Fibroblast of lung (primary cell): ENCODE measurements at regions not wholly inside any gene's neighbourhood (a gene's known extent, or its start where the extent isn't known, plus 50 kb on each side); places are given as distances from the start of the nearest gene placed in this dataset.

Source experiments
- DNase-seq, 2 donors: peaks; one replicate each; pipeline versions ENCODE4 v3.0.0 to v3.0.0-alpha.2; 2010; ENCODE audit warnings: low read depth in 2 of 2
- H2AFZ ChIP-seq: 2 replicates; pipeline ENCODE4 v1.5.1; 2012; ENCODE audit warnings: low read length, control low read depth, inconsistent platforms
- H3K27ac ChIP-seq: 2 replicates; pipeline ENCODE4 v1.5.1; 2011; ENCODE audit warnings: low read length, control low read depth; ENCODE audit not compliant: insufficient read depth
- H3K27me3 ChIP-seq: 2 replicates; pipeline ENCODE4 v1.5.1; 2011; ENCODE audit warnings: mild to moderate bottlenecking, low read length; ENCODE audit not compliant: control insufficient read depth, insufficient read depth
- H3K36me3 ChIP-seq: 2 replicates; pipeline ENCODE4 v1.5.1; 2011; ENCODE audit warnings: low read length; ENCODE audit not compliant: control insufficient read depth, insufficient read depth
- H3K4me1 ChIP-seq: 2 replicates; pipeline ENCODE4 v1.5.1; 2011; ENCODE audit warnings: low read length; ENCODE audit not compliant: control insufficient read depth, insufficient read depth; ENCODE audit errors: extremely low read depth
- H3K4me2 ChIP-seq: 2 replicates; pipeline ENCODE4 v1.5.1; 2011; ENCODE audit warnings: low read length, control low read depth; ENCODE audit not compliant: insufficient read depth; ENCODE audit errors: extremely low read depth
- H3K4me3 ChIP-seq, 4 experiments: fragments of 200-600 bp in 1 of 4; sonication (generic) in 1 of 4; replicated peaks in 1 of 4; 2 replicates each; pipeline ENCODE4 v1.5.1; 2011 to 2016; ENCODE audit warnings: low read length in 4 of 4, low read depth in 3 of 4, mild to moderate bottlenecking in 3 of 4, control low read depth in 2 of 4, inconsistent platforms in 1 of 4, mixed read lengths in 1 of 4; ENCODE audit not compliant: insufficient read depth in 1 of 4; ENCODE audit errors: control extremely low read depth in 1 of 4
- H3K79me2 ChIP-seq: 2 replicates; pipeline ENCODE4 v1.5.1; 2012; ENCODE audit warnings: mild to moderate bottlenecking, low read length, inconsistent platforms; ENCODE audit not compliant: control insufficient read depth, insufficient read depth
- H3K9ac ChIP-seq: 2 replicates; pipeline ENCODE4 v1.5.1; 2011; ENCODE audit warnings: mild to moderate bottlenecking, low read length, control low read depth; ENCODE audit not compliant: insufficient read depth
- H3K9me3 ChIP-seq: 2 replicates; pipeline ENCODE4 v1.5.1; 2012; ENCODE audit warnings: low read depth, low read length; ENCODE audit not compliant: control insufficient read depth, insufficient read depth
- H4K20me1 ChIP-seq: 2 replicates; pipeline ENCODE4 v1.5.1; 2011; ENCODE audit warnings: low read length; ENCODE audit not compliant: control insufficient read depth, insufficient read depth; ENCODE audit errors: extremely low read depth
- EZH2 ChIP-seq: IDR thresholded peaks from 2 replicates; pipeline ENCODE4 v1.5.1; 2012; ENCODE audit warnings: low read length, control low read depth, mild to moderate bottlenecking; ENCODE audit errors: missing control alignments
- TF ChIP-seq, protein P1 (sequence below), 2 donors: IDR thresholded peaks in 1 of 2; conservative IDR thresholded peaks in 1 of 2; 1 replicate in 1 of 2; 2 replicates in 1 of 2; pipeline ENCODE4 v1.5.1; 2011 to 2012; ENCODE audit warnings: low read length in 2 of 2, control low read depth in 1 of 2, inconsistent platforms in 1 of 2, low read depth in 1 of 2, mild to moderate bottlenecking in 1 of 2

DNA sequence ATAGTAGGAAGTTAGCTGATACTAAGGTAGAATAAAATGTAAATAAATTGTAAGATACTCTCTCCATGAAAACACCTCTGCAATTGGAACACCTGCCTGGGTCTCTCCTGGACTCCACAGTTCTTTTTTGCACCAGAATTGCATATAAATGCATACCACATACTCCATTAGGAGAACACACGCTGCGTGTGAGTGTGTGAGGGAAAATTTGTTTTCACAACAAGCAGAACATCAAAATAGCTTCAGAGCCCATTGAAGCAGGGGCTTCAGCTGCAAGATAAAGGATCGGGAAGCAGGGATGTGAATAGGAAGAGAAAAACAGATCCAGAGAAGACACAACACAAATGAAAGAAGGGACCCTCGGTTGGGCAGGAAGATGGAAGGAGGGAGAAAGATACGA lies 389.8 kb upstream of the BRINP1 start:
- Histone ChIP-seq H3K4me2 (no peak overlapping the region), H3K4me1 (no peaks in the 10 kb centered on the region), H3K36me3 (no peaks in the 10 kb centered on the region), H2AFZ (no peak overlapping the region), H3K27me3 (no peaks in the 10 kb centered on the region), H4K20me1 (no peaks in the 10 kb centered on the region), H3K4me3 (no peak overlapping the region), H3K9ac (no peak overlapping the region), H3K27ac (no peak overlapping the region), H3K9me3 (no peaks in the 10 kb centered on the region), H3K79me2 (no peaks in the 10 kb centered on the region)
- no peak for DNase-seq
- TF ChIP-seq, protein P1, sequence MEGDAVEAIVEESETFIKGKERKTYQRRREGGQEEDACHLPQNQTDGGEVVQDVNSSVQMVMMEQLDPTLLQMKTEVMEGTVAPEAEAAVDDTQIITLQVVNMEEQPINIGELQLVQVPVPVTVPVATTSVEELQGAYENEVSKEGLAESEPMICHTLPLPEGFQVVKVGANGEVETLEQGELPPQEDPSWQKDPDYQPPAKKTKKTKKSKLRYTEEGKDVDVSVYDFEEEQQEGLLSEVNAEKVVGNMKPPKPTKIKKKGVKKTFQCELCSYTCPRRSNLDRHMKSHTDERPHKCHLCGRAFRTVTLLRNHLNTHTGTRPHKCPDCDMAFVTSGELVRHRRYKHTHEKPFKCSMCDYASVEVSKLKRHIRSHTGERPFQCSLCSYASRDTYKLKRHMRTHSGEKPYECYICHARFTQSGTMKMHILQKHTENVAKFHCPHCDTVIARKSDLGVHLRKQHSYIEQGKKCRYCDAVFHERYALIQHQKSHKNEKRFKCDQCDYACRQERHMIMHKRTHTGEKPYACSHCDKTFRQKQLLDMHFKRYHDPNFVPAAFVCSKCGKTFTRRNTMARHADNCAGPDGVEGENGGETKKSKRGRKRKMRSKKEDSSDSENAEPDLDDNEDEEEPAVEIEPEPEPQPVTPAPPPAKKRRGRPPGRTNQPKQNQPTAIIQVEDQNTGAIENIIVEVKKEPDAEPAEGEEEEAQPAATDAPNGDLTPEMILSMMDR (conservative IDR thresholded peaks at IDR 0.05 in 1 of 2, IDR thresholded peaks at IDR 0.05 in 1 of 2; ENCODE audit: low read depth in 1 of 2, low read length in 2 of 2) = no peak
- no peak for TF ChIP-seq EZH2

GRCh38 chr9:119758241-119758640 lies 389.0 kb upstream of the BRINP1 start:
- Histone ChIP-seq H4K20me1 (no peaks in the 10 kb centered on the region), H3K4me3 (no peak overlapping the region), H2AFZ (no peak overlapping the region), H3K36me3 (no peaks in the 10 kb centered on the region), H3K27me3 (no peaks in the 10 kb centered on the region), H3K9ac (no peak overlapping the region), H3K9me3 (no peaks in the 10 kb centered on the region), H3K4me2 (no peak overlapping the region), H3K79me2 (no peaks in the 10 kb centered on the region), H3K4me1 (no peaks in the 10 kb centered on the region), H3K27ac (no peak overlapping the region)
- DNase-seq = no peak
- TF ChIP-seq, protein P1 (conservative IDR thresholded peaks at IDR 0.05 in 1 of 2, IDR thresholded peaks at IDR 0.05 in 1 of 2; ENCODE audit: low read depth in 1 of 2, low read length in 2 of 2) = no peak
- TF ChIP-seq EZH2 = no peak

DNA sequence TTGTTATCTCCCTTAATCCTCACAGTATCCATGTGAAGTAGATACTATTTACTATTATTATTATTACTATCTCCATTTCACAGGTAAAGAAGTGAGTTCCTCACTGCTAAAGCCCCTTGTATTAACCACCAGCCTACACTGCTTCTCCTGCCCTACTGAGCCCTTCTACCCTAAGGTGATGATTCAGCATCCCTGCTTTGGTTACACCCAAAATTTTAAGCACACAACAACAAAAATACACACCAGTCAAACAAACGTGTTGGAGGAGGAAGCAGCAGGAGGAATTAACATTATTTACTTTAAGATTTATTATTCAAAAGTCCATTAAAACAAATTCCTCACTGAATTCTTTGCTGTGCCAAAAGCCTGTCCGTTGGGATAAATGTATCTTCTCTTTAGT lies 370.2 kb upstream of the BRINP1 start:
- no peak for DNase-seq
- Histone ChIP-seq H3K27ac (no peak overlapping the region), H2AFZ (no peak overlapping the region), H3K79me2 (no peaks in the 10 kb centered on the region), H3K9ac (no peak overlapping the region), H3K9me3 (no peaks in the 10 kb centered on the region), H3K36me3 (no peaks in the 10 kb centered on the region), H3K4me3 (no peak overlapping the region), H4K20me1 (no peaks in the 10 kb centered on the region), H3K4me2 (no peak overlapping the region), H3K4me1 (no peaks in the 10 kb centered on the region), H3K27me3 (no peaks in the 10 kb centered on the region)
- TF ChIP-seq, protein P1 (conservative IDR thresholded peaks at IDR 0.05 in 1 of 2, IDR thresholded peaks at IDR 0.05 in 1 of 2; ENCODE audit: low read depth in 1 of 2, low read length in 2 of 2) = no peak
- TF ChIP-seq EZH2 = no peak
